ENCODE measurements at regions not wholly inside any gene's neighbourhood (a gene's known extent, or its start where the extent isn't known, plus 50 kb on each side); places are given as distances from the start of the nearest gene placed in this dataset.

GRCh38 chr3:193780397-193780796, 187.4 kb downstream of the OPA1 start:
- H3K4me1 Mint-ChIP-seq (ENCODE audit: low read depth, unreplicated experiment) = peaks cover 55% of the 10 kb centered on the region
- peaks cover 7% of the 10 kb centered on the region for H3K36me3 Mint-ChIP-seq (ENCODE audit: insufficient read depth, unreplicated experiment)
- CTCF ChIA-PET = interaction anchor here (0.6 to 4.4 kb wide), 24 partner anchors 11 to 564 kb away, joined by 3 to 86 read pairs (median 7); partner anchors contain the start of gene HES1
- DNase-seq = no peak
- intact Hi-C loops (cut with micrococcal nuclease; ENCODE audit: unreplicated experiment) = loop anchor here (5.0 kb wide), 1 partner anchor 282 kb away; no protein-coding TSS in a partner anchor
- H3K27me3 Mint-ChIP-seq (ENCODE audit: unreplicated experiment) = no peaks in the 10 kb centered on the region
- peak overlapping the region; percentile 97 for H3K27ac Mint-ChIP-seq (ENCODE audit: unreplicated experiment)
- TF ChIP-seq, protein P1, sequence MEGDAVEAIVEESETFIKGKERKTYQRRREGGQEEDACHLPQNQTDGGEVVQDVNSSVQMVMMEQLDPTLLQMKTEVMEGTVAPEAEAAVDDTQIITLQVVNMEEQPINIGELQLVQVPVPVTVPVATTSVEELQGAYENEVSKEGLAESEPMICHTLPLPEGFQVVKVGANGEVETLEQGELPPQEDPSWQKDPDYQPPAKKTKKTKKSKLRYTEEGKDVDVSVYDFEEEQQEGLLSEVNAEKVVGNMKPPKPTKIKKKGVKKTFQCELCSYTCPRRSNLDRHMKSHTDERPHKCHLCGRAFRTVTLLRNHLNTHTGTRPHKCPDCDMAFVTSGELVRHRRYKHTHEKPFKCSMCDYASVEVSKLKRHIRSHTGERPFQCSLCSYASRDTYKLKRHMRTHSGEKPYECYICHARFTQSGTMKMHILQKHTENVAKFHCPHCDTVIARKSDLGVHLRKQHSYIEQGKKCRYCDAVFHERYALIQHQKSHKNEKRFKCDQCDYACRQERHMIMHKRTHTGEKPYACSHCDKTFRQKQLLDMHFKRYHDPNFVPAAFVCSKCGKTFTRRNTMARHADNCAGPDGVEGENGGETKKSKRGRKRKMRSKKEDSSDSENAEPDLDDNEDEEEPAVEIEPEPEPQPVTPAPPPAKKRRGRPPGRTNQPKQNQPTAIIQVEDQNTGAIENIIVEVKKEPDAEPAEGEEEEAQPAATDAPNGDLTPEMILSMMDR (IDR thresholded peaks at IDR 0.05; ENCODE audit: unreplicated experiment) = no peak
- H3K4me3 Mint-ChIP-seq (ENCODE audit: low read depth, unreplicated experiment) = no peak overlapping the region
- H3K9me3 Mint-ChIP-seq (ENCODE audit: low read depth, unreplicated experiment) = no peaks in the 10 kb centered on the region
- BruUV-seq (replicated peaks) = no TSS peak

GRCh38 chr3:193780810-193781478, 187.9 kb downstream of the OPA1 start:
- Mint-ChIP-seq H3K9me3 (ENCODE audit: low read depth, unreplicated experiment) (no peaks in the 10 kb centered on the region), H3K36me3 (ENCODE audit: insufficient read depth, unreplicated experiment) (peaks cover 7% of the 10 kb centered on the region), H3K27ac (ENCODE audit: unreplicated experiment) (peak overlapping the region; percentile 97), H3K4me3 (ENCODE audit: low read depth, unreplicated experiment) (no peak overlapping the region), H3K4me1 (ENCODE audit: low read depth, unreplicated experiment) (peaks cover 55% of the 10 kb centered on the region), H3K27me3 (ENCODE audit: unreplicated experiment) (no peaks in the 10 kb centered on the region)
- CTCF ChIA-PET = interaction anchor here (0.6 to 4.4 kb wide), 32 partner anchors 11 to 563 kb away, joined by 3 to 86 read pairs (median 6); partner anchors contain the start of gene HES1
- intact Hi-C loops (cut with micrococcal nuclease; ENCODE audit: unreplicated experiment) = loop anchor here (1.0 to 5.0 kb wide), 3 partner anchors 190 to 355 kb away; partner anchors contain the start of gene HES1
- peak; percentile 84 for DNase-seq
- no TSS peak for BruUV-seq (replicated peaks)
- TF ChIP-seq, protein P1 (IDR thresholded peaks at IDR 0.05; ENCODE audit: unreplicated experiment) = peak; percentile 96

- Mint-ChIP-seq H3K4me1 (ENCODE audit: low read depth, unreplicated experiment) (peaks cover 67% of the 10 kb centered on the region), H3K36me3 (ENCODE audit: insufficient read depth, unreplicated experiment) (peaks cover 7% of the 10 kb centered on the region), H3K9me3 (ENCODE audit: low read depth, unreplicated experiment) (no peaks in the 10 kb centered on the region), H3K4me3 (ENCODE audit: low read depth, unreplicated experiment) (peak overlapping the region; percentile 25), H3K27me3 (ENCODE audit: unreplicated experiment) (no peaks in the 10 kb centered on the region), H3K27ac (ENCODE audit: unreplicated experiment) (peak overlapping the region; percentile 97)
- BruUV-seq (replicated peaks) = no TSS peak
- intact Hi-C loops (cut with micrococcal nuclease; ENCODE audit: unreplicated experiment) = loop anchor here (1.0 to 5.0 kb wide), 8 partner anchors 47 to 533 kb away; no protein-coding TSS in a partner anchor
- TF ChIP-seq, protein P1 (IDR thresholded peaks at IDR 0.05; ENCODE audit: unreplicated experiment) = no peak
- CTCF ChIA-PET = interaction anchor here (0.9 to 4.4 kb wide), 16 partner anchors 10 to 551 kb away, joined by 3 to 86 read pairs (median 6); partner anchors contain the start of gene HES1
- peak; percentile 91 for DNase-seq
Measured at GRCh38 chr3:193782276-193782647, 189.3 kb downstream of the OPA1 start.

DNA sequence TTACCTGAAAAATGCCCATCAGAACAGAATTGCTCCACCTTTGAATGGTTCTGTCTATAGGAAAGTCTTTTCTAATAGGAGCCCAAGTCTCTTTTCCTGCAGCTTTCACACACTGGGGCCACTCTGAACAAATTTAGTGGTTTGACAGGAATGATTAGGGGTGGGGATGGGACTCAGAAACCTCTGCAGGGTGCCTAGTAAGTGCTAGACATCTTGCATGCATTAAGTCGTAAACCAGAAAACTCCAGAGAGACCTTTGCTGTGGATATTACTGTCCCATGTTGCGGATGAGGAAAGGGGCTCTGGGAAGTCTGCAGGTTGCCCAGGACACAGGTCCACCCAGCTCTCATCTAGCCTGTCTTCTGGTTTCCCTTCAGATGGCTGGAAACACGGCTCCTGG, 189.7 kb downstream of the OPA1 start:
- intact Hi-C loops (cut with micrococcal nuclease; ENCODE audit: unreplicated experiment) = loop anchor here (1.0 to 5.0 kb wide), 8 partner anchors 46 to 532 kb away; no protein-coding TSS in a partner anchor
- no peak for DNase-seq
- no peaks in the 10 kb centered on the region for H3K9me3 Mint-ChIP-seq (ENCODE audit: low read depth, unreplicated experiment)
- TF ChIP-seq, protein P1 (IDR thresholded peaks at IDR 0.05; ENCODE audit: unreplicated experiment) = no peak
- BruUV-seq (replicated peaks) = TSS peak; percentile 89
- H3K27me3 Mint-ChIP-seq (ENCODE audit: unreplicated experiment) = no peaks in the 10 kb centered on the region
- H3K4me3 Mint-ChIP-seq (ENCODE audit: low read depth, unreplicated experiment) = peak overlapping the region; percentile 25
- peaks cover 72% of the 10 kb centered on the region for H3K4me1 Mint-ChIP-seq (ENCODE audit: low read depth, unreplicated experiment)
- CTCF ChIA-PET = interaction anchor here (0.7 to 4.4 kb wide), 11 partner anchors 16 to 551 kb away, joined by 3 to 86 read pairs (median 5); partner anchors contain the start of gene HES1
- H3K36me3 Mint-ChIP-seq (ENCODE audit: insufficient read depth, unreplicated experiment) = peaks cover 9% of the 10 kb centered on the region
- H3K27ac Mint-ChIP-seq (ENCODE audit: unreplicated experiment) = peak overlapping the region; percentile 97

Data from Calu3 (cell line).